D721Med (cell line): ENCODE measurements at regions not wholly inside any gene's neighbourhood (a gene's known extent, or its start where the extent isn't known, plus 50 kb on each side); places are given as distances from the start of the nearest gene placed in this dataset.

Experiments
- DNase-seq: peaks from one replicate; pipeline ENCODE4 v3.0.0; 2011; ENCODE audit warnings: low spot score; ENCODE audit not compliant: insufficient read length
- FAIRE-seq: peaks from 2 replicates; lab custom pipeline; 2011; peaks lifted over from hg19 to GRCh38; lab: Jason Lieb, UNC
- TF ChIP-seq, protein P1 (sequence below): IDR thresholded peaks from 2 replicates; pipeline ENCODE4 v1.5.1; 2012; ENCODE audit warnings: mild to moderate bottlenecking, control low read depth; ENCODE audit not compliant: insufficient read depth; ENCODE audit errors: missing control alignments

DNA sequence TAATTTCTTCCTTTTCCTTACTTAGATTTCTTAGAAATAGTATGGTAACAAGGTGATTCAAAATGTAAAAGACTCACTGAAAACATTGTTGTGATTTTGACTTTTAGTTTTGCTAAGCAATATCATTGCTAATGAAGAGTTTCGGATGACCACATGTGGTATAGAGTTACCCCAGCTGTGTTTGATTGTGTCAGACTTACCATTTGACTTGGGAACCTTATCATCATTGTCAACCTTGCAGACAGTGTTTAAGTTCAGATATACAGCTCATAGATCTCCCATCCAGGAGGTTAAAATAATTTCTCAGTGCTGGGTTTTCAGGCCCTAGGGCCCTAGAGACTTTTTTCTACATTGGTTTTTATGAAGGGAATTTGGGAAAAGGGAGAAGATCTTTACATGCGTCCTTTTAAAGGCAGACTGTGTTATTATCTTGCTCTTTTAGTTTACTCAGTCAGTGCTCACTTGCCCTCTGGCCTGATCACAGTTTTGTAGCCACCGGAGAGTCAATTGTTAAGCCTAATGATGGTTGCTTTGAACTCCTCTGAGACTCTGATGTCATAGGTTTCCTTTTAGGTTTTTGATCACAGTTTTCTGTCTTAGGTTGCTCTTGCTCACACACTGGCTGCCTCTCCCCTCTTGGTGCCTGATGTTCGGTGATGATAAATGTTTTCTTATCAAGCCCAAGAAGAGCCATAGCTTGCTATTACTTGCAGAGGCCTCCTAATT lies 133.5 kb upstream of the ZPLD1 start:
- DNase-seq = no peak
- no peak for FAIRE-seq
- TF ChIP-seq, protein P1, sequence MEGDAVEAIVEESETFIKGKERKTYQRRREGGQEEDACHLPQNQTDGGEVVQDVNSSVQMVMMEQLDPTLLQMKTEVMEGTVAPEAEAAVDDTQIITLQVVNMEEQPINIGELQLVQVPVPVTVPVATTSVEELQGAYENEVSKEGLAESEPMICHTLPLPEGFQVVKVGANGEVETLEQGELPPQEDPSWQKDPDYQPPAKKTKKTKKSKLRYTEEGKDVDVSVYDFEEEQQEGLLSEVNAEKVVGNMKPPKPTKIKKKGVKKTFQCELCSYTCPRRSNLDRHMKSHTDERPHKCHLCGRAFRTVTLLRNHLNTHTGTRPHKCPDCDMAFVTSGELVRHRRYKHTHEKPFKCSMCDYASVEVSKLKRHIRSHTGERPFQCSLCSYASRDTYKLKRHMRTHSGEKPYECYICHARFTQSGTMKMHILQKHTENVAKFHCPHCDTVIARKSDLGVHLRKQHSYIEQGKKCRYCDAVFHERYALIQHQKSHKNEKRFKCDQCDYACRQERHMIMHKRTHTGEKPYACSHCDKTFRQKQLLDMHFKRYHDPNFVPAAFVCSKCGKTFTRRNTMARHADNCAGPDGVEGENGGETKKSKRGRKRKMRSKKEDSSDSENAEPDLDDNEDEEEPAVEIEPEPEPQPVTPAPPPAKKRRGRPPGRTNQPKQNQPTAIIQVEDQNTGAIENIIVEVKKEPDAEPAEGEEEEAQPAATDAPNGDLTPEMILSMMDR = no peak

DNA sequence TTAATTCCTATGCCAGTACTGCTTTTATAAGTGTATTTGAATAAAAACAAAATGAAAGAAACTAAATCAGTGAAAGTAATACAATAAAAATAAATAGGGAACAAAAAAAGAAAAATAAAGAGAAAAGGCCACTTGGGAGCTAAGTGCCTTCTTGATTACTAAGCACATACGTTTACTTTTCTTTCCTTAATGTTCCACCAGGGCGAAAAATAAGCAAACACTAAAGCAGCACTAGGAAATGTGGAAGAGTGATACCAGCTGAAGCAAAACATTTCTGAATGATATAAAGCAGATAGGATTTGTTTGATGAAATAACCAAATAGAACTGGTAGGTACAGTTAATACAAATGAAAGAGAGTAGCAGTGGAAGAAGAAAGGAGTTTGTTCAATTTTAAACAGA lies 132.8 kb upstream of the ZPLD1 start:
- no peak for FAIRE-seq
- no peak for DNase-seq
- TF ChIP-seq, protein P1 = no peak

DNA sequence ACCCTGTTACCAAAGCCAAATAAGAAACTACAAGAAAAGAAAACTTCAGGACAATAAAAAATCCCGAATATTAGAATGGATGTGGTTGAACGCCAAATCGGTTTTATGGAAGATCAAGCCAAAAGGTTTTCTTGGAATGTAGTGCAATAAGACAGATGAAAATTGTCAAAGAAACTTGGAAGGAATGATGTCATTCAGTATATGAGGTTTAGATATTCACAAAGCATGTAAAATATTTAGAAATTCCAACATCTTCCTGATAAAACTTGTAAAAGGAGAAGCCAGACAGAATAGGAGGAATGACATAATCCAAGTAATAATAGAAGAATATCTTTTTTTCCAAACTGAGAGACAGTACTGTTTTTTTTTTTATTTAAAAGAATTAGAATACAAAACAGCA lies 130.3 kb upstream of the ZPLD1 start:
- no peak for FAIRE-seq
- TF ChIP-seq, protein P1 = no peak
- DNase-seq = no peak

DNA sequence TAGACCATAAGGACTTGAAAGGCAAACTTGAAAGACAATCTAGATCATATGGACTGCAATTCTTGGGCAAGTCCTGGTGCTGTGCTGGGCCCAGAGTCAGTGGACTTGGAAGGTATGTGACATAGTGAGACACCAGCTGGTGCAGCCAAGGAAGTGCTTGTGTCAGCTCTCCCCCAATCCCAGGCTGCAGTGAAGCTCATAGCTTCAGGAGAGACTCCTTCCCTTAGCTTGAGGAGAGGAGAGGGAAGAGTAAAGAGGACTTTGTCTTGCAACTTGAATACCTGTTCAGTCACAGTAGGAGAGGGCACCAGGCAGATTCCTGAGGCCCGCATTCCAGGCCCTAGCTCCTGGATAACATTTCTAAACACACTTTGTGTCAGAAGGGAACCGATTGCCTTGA lies 127.4 kb upstream of the ZPLD1 start:
- no peak for DNase-seq
- FAIRE-seq = no peak
- TF ChIP-seq, protein P1 = no peak

DNA sequence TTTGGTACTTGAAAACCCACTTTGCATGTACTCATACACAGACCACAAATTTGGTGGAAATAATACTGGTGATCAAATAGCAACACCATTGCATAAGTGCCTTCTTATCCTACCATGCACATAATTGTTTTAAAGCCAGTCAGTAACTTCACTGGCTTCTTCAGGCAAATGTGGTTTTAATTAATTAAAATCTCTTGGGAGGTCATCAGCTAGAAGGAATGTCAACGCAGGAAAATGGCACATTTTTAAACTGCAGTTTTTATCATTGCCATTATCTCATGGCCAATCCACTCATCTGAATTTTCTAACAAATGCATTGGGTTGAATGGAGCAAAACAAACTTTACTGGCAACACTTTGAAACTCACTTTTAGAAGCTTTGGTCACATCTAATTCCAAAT lies 105.7 kb upstream of the ZPLD1 start:
- TF ChIP-seq, protein P1 = no peak
- DNase-seq (no peak), FAIRE-seq (no peak)

DNA sequence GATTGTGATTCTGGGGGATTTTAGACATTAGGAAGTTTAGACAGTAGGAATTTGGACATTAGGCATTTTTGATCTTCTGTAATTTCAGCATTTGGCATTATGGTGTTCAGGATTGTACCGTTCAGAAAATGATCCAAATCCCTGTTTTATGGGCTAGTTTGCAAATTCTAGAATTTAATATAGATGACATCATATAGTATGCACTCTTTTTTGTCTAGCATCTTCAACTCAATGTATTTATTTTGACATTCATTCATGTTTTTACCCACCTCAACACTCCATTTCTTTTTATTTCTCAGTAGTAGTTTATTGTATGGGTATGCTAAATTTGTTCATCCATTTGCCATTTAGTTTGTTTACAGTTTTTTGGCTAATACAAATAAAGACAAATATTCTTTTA lies 105.3 kb upstream of the ZPLD1 start:
- FAIRE-seq = no peak
- TF ChIP-seq, protein P1 = no peak

DNA sequence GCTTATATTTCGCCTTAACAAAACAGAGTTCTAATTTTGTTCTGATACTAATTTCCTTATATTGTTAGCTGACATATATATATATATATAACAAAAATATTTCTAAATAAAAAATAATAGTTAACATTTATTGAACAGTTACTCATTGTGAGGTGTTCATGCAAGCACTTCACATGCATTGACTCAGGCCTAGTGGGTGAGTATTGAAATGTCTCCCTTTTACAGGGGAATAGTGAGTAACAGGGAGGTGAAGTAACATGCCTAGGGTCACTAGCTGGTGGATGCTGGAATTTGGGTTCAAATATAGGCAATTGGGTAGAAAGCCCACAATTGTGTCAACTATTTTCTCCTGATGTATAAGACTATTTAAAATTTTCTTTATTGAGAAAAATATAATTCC lies 102.6 kb upstream of the ZPLD1 start:
- TF ChIP-seq, protein P1 = no peak
- DNase-seq (no peak), FAIRE-seq (no peak)

More for the DNA sequence above, 105.3 kb upstream of the ZPLD1 start:
- DNase-seq = no peak
